CD4-positive, alpha-beta T cell (primary cell): ENCODE measurements at regions not wholly inside any gene's neighbourhood (a gene's known extent, or its start where the extent isn't known, plus 50 kb on each side); places are given as distances from the start of the nearest gene placed in this dataset.
"Not testable (repeated sequence)": the region's sequence is repeated elsewhere in the genome, so short reads cannot be mapped to it uniquely, and the experiment has no call there.

Experiments
- ATAC-seq: fragments of 200-7000 bp; cut with Tn5 transposase; one replicate; pipeline ENCODE4 v1.10.0; 2022; ENCODE audit warnings: mild to moderate bottlenecking; ENCODE audit not compliant: poor library complexity
- CTCF ChIA-PET: fragments of 350-600 bp; sonication (Branson Sonifier 250); formaldehyde crosslinking; loops from one replicate; lab custom pipeline; 2021; ENCODE audit warnings: antibody characterized with exemption, inconsistent platforms; lab: Charles Lee
- POLR2A ChIA-PET: fragments of 350-600 bp; sonication (Branson Sonifier 250); formaldehyde crosslinking; loops from one replicate; lab custom pipeline; 2021; ENCODE audit warnings: antibody characterized with exemption, inconsistent platforms; lab: Charles Lee
- DNase-seq, 14 experiments: peaks; one replicate each; pipeline ENCODE4 v3.0.0-alpha.2; 2013 to 2020; ENCODE audit warnings: mixed read lengths in 2 of 14
- H3K27ac ChIP-seq, 2 donors: one replicate each; pipeline versions ENCODE4 v1.5.1 to v1.7.0; 2013; ENCODE audit warnings: low read length in 2 of 2, low read depth in 1 of 2, mild to moderate bottlenecking in 1 of 2
- H3K27me3 ChIP-seq, 2 experiments: 1 replicate in 1 of 2; 2 replicates in 1 of 2; pipeline versions ENCODE4 v1.6.1 to v1.7.0; 2013; ENCODE audit warnings: low read length in 2 of 2, control low read depth in 1 of 2, mild to moderate bottlenecking in 1 of 2, moderate library complexity in 1 of 2; ENCODE audit not compliant: insufficient read depth in 2 of 2, control insufficient read depth in 1 of 2
- H3K36me3 ChIP-seq: one replicate; pipeline ENCODE4 v1.6.1; 2013; ENCODE audit warnings: low read length, control low read depth; ENCODE audit not compliant: insufficient read depth
- H3K4me1 ChIP-seq: one replicate; pipeline ENCODE4 v1.6.1; 2013; ENCODE audit warnings: low read length, control low read depth; ENCODE audit not compliant: insufficient read depth
- H3K4me3 ChIP-seq: one replicate; pipeline ENCODE4 v1.5.1; 2013; ENCODE audit warnings: mild to moderate bottlenecking, low read length, moderate library complexity
- H3K9me3 ChIP-seq, 2 experiments: 1 replicate in 1 of 2; 2 replicates in 1 of 2; pipeline versions ENCODE4 v1.6.1 to v1.7.0; 2013; ENCODE audit warnings: low read length in 2 of 2, mild to moderate bottlenecking in 2 of 2, control low read depth in 1 of 2, moderate library complexity in 1 of 2; ENCODE audit not compliant: control insufficient read depth in 1 of 2, insufficient read depth in 1 of 2
- H3K27ac Mint-ChIP-seq: one replicate; pipeline ENCODE4 v1.8.0; 2020; ENCODE audit warnings: mixed read lengths
- H3K27me3 Mint-ChIP-seq: one replicate; pipeline ENCODE4 v1.8.0; 2021; ENCODE audit warnings: mixed read lengths
- H3K36me3 Mint-ChIP-seq: one replicate; pipeline ENCODE4 v1.8.0; 2021; ENCODE audit warnings: low read depth, mixed read lengths
- H3K4me1 Mint-ChIP-seq: one replicate; pipeline ENCODE4 v1.8.0; 2021; ENCODE audit warnings: low read depth, mixed read lengths
- H3K4me3 Mint-ChIP-seq: one replicate; pipeline ENCODE4 v1.8.0; 2020; ENCODE audit warnings: mild to moderate bottlenecking, mixed read lengths
- H3K9me3 Mint-ChIP-seq: one replicate; pipeline ENCODE4 v1.8.0; 2020; ENCODE audit warnings: mixed read lengths
- intact Hi-C, 2 experiments: fragments of 100-400 bp; cut with DNase I in 1 of 2; cut with micrococcal nuclease in 1 of 2; formaldehyde crosslinking; loops; one replicate each; pipeline versions ENCODE4 v1.15.1 to v1.9.0; 2023 to 2025; cut with DNase I, micrococcal nuclease
- TF ChIP-seq, protein P1 (sequence below): fragments of 200-600 bp; IDR thresholded peaks from one replicate; pipeline ENCODE4 v1.8.0; 2022; ENCODE audit warnings: antibody characterized with exemption, mild to moderate bottlenecking

DNA sequence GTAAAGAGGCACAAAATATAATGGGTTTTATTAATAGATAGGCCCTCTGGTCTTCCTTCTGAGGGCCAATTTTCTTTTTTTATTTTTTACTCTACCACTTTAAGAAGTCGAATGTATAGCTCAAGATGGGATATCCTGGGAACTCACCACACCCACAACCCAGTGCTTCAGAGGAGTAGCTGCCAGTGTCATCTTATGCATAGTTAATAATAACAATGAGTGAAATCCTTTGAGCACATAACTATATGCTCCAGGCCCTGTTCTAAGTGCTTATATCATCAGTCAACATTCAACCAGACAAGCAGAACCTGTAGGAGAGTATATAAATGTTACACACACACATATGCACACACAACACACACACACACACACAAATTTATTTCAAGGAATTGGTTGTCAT lies 150.3 kb upstream of the ACTBL2 start:
- no peak overlapping the region for H3K27ac Mint-ChIP-seq
- Histone ChIP-seq H3K4me1 (no peaks in the 10 kb centered on the region), H3K27ac (no peak overlapping the region), H3K9me3 (no peaks in the 10 kb centered on the region), H3K4me3 (no peak overlapping the region), H3K36me3 (no peaks in the 10 kb centered on the region), H3K27me3 (no peaks in the 10 kb centered on the region)
- ATAC-seq (no peak), DNase-seq (no peak)
- intact Hi-C loops: no loop called here
- no peak overlapping the region for H3K4me3 Mint-ChIP-seq
- H3K27me3 Mint-ChIP-seq: peaks cover 4% of the 10 kb centered on the region
- POLR2A ChIA-PET: no interaction called here
- H3K4me1 Mint-ChIP-seq: no peaks in the 10 kb centered on the region
- no peaks in the 10 kb centered on the region for H3K36me3 Mint-ChIP-seq
- peaks cover 3% of the 10 kb centered on the region for H3K9me3 Mint-ChIP-seq
- TF ChIP-seq, protein P1, sequence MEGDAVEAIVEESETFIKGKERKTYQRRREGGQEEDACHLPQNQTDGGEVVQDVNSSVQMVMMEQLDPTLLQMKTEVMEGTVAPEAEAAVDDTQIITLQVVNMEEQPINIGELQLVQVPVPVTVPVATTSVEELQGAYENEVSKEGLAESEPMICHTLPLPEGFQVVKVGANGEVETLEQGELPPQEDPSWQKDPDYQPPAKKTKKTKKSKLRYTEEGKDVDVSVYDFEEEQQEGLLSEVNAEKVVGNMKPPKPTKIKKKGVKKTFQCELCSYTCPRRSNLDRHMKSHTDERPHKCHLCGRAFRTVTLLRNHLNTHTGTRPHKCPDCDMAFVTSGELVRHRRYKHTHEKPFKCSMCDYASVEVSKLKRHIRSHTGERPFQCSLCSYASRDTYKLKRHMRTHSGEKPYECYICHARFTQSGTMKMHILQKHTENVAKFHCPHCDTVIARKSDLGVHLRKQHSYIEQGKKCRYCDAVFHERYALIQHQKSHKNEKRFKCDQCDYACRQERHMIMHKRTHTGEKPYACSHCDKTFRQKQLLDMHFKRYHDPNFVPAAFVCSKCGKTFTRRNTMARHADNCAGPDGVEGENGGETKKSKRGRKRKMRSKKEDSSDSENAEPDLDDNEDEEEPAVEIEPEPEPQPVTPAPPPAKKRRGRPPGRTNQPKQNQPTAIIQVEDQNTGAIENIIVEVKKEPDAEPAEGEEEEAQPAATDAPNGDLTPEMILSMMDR: no peak
- CTCF ChIA-PET: no interaction called here

GRCh38 chr5:57631139-57631538 lies 148.5 kb upstream of the ACTBL2 start:
- H3K36me3 ChIP-seq, H3K27me3 Mint-ChIP-seq, ATAC-seq, H3K4me3 ChIP-seq, H3K4me3 Mint-ChIP-seq, POLR2A ChIA-PET, H3K9me3 ChIP-seq, H3K4me1 ChIP-seq, H3K4me1 Mint-ChIP-seq, CTCF ChIA-PET, H3K9me3 Mint-ChIP-seq, DNase-seq, H3K27ac Mint-ChIP-seq, intact Hi-C loops, H3K27ac ChIP-seq, H3K27me3 ChIP-seq, H3K36me3 Mint-ChIP-seq: not testable (repeated sequence)

GRCh38 chr5:57627661-57628060 lies 145.1 kb upstream of the ACTBL2 start:
- ATAC-seq (no peak), DNase-seq (no peak)
- Histone ChIP-seq H3K9me3 (no peaks in the 10 kb centered on the region), H3K4me1 (no peaks in the 10 kb centered on the region), H3K27me3 (no peaks in the 10 kb centered on the region), H3K27ac (no peak overlapping the region), H3K36me3 (no peaks in the 10 kb centered on the region), H3K4me3 (no peak overlapping the region)
- Mint-ChIP-seq H3K4me3 (no peak overlapping the region), H3K27me3 (peaks cover 10% of the 10 kb centered on the region), H3K36me3 (no peaks in the 10 kb centered on the region), H3K27ac (no peak overlapping the region), H3K4me1 (no peaks in the 10 kb centered on the region), H3K9me3 (peaks cover 3% of the 10 kb centered on the region)
- CTCF ChIA-PET: no interaction called here
- TF ChIP-seq, protein P1: no peak
- POLR2A ChIA-PET: no interaction called here
- intact Hi-C loops: no loop called here

GRCh38 chr5:57626703-57627102 lies 144.1 kb upstream of the ACTBL2 start:
- H3K36me3 Mint-ChIP-seq: no peaks in the 10 kb centered on the region
- no peak for ATAC-seq
- no peak overlapping the region for H3K27ac ChIP-seq
- H3K27me3 ChIP-seq: no peaks in the 10 kb centered on the region
- H3K27ac Mint-ChIP-seq: no peak overlapping the region
- intact Hi-C loops: no loop called here
- POLR2A ChIA-PET: no interaction called here
- H3K4me3 ChIP-seq: no peak overlapping the region
- peaks cover 10% of the 10 kb centered on the region for H3K27me3 Mint-ChIP-seq
- no peaks in the 10 kb centered on the region for H3K4me1 Mint-ChIP-seq
- H3K36me3 ChIP-seq: no peaks in the 10 kb centered on the region
- TF ChIP-seq, protein P1: no peak
- CTCF ChIA-PET: interaction anchor here (1.6 kb wide), 1 partner anchor 10 kb away, joined by 3 read pairs; no protein-coding TSS in a partner anchor
- no peaks in the 10 kb centered on the region for H3K4me1 ChIP-seq
- H3K4me3 Mint-ChIP-seq: no peak overlapping the region
- no peak for DNase-seq
- no peaks in the 10 kb centered on the region for H3K9me3 ChIP-seq
- peaks cover 3% of the 10 kb centered on the region for H3K9me3 Mint-ChIP-seq
